Activated CD4-positive, alpha-beta T cell treated with anti-CD3 and anti-CD28 coated beads, Interleukin-2, amount 10 ng/mL, durations not matched to agents 24 days and 14 days (primary cell): ENCODE measurements at regions not wholly inside any gene's neighbourhood (a gene's known extent, or its start where the extent isn't known, plus 50 kb on each side); places are given as distances from the start of the nearest gene placed in this dataset.

Experiments
- DNase-seq: peaks from one replicate; pipeline ENCODE4 v3.0.0; 2022
- H3K27ac Mint-ChIP-seq: one replicate; pipeline ENCODE4 v1.8.0; 2022; ENCODE audit warnings: mild to moderate bottlenecking, mixed read lengths
- H3K27me3 Mint-ChIP-seq: one replicate; pipeline ENCODE4 v1.8.0; 2022; ENCODE audit warnings: mixed read lengths
- H3K36me3 Mint-ChIP-seq: one replicate; pipeline ENCODE4 v1.8.0; 2022; ENCODE audit warnings: low read depth, mild to moderate bottlenecking, mixed read lengths
- H3K4me1 Mint-ChIP-seq: one replicate; pipeline ENCODE4 v1.8.0; 2021; ENCODE audit warnings: mixed read lengths
- H3K4me3 Mint-ChIP-seq: one replicate; pipeline ENCODE4 v1.8.0; 2022; ENCODE audit warnings: mild to moderate bottlenecking, moderate library complexity, mixed read lengths
- H3K9me3 Mint-ChIP-seq: one replicate; pipeline ENCODE4 v1.8.0; 2021; ENCODE audit warnings: mixed read lengths
- intact Hi-C: fragments of 100-400 bp; cut with micrococcal nuclease; formaldehyde crosslinking; loops from one replicate; pipeline ENCODE4 v1.15.1; 2023

- no peak for DNase-seq
- no peaks in the 10 kb centered on the region for H3K27me3 Mint-ChIP-seq
- H3K9me3 Mint-ChIP-seq: peaks cover 17% of the 10 kb centered on the region
- H3K36me3 Mint-ChIP-seq: no peaks in the 10 kb centered on the region
- H3K4me3 Mint-ChIP-seq: no peak overlapping the region
- no peaks in the 10 kb centered on the region for H3K4me1 Mint-ChIP-seq
- intact Hi-C loops: no loop called here
- no peak overlapping the region for H3K27ac Mint-ChIP-seq
Observed at GRCh38 chr1:58133562-58133961, 413.0 kb downstream of the OMA1 start.

GRCh38 chr1:58123051-58123450, 423.5 kb downstream of the OMA1 start:
- peaks cover 4% of the 10 kb centered on the region for H3K4me1 Mint-ChIP-seq
- DNase-seq: no peak

GRCh38 chr1:58119971-58120370, 426.6 kb downstream of the OMA1 start:
- H3K36me3 Mint-ChIP-seq: no peaks in the 10 kb centered on the region
- peaks cover 4% of the 10 kb centered on the region for H3K4me1 Mint-ChIP-seq
- H3K27ac Mint-ChIP-seq: no peak overlapping the region
- DNase-seq: no peak
- no peak overlapping the region for H3K4me3 Mint-ChIP-seq
- no peaks in the 10 kb centered on the region for H3K9me3 Mint-ChIP-seq
- intact Hi-C loops: no loop called here
- no peaks in the 10 kb centered on the region for H3K27me3 Mint-ChIP-seq

More at GRCh38 chr1:58123051-58123450, 423.5 kb downstream of the OMA1 start:
- intact Hi-C loops: no loop called here
- Mint-ChIP-seq H3K27ac (no peak overlapping the region), H3K27me3 (no peaks in the 10 kb centered on the region), H3K36me3 (no peaks in the 10 kb centered on the region), H3K4me3 (no peak overlapping the region), H3K9me3 (no peaks in the 10 kb centered on the region)

GRCh38 chr1:58116284-58116683, 430.2 kb downstream of the OMA1 start:
- no peaks in the 10 kb centered on the region for H3K9me3 Mint-ChIP-seq
- intact Hi-C loops: no loop called here
- H3K27me3 Mint-ChIP-seq: no peaks in the 10 kb centered on the region
- H3K4me1 Mint-ChIP-seq: peaks cover 4% of the 10 kb centered on the region
- H3K4me3 Mint-ChIP-seq: no peak overlapping the region
- H3K36me3 Mint-ChIP-seq: no peaks in the 10 kb centered on the region
- no peak overlapping the region for H3K27ac Mint-ChIP-seq
- no peak for DNase-seq

GRCh38 chr1:58109646-58110200, 436.8 kb downstream of the OMA1 start:
- Mint-ChIP-seq H3K36me3 (no peaks in the 10 kb centered on the region), H3K4me3 (no peak overlapping the region), H3K9me3 (no peaks in the 10 kb centered on the region), H3K27me3 (peaks cover 3% of the 10 kb centered on the region), H3K4me1 (no peaks in the 10 kb centered on the region), H3K27ac (no peak overlapping the region)
- intact Hi-C loops: no loop called here
- no peak for DNase-seq

GRCh38 chr1:58108783-58109182, 437.7 kb downstream of the OMA1 start:
- intact Hi-C loops: no loop called here
- no peaks in the 10 kb centered on the region for H3K9me3 Mint-ChIP-seq
- no peak overlapping the region for H3K27ac Mint-ChIP-seq
- H3K36me3 Mint-ChIP-seq: no peaks in the 10 kb centered on the region
- no peaks in the 10 kb centered on the region for H3K4me1 Mint-ChIP-seq
- no peak for DNase-seq
- peaks cover 3% of the 10 kb centered on the region for H3K27me3 Mint-ChIP-seq
- H3K4me3 Mint-ChIP-seq: no peak overlapping the region

- Mint-ChIP-seq H3K36me3 (no peaks in the 10 kb centered on the region), H3K27ac (no peak overlapping the region), H3K27me3 (peaks cover 3% of the 10 kb centered on the region), H3K4me1 (no peaks in the 10 kb centered on the region), H3K9me3 (no peaks in the 10 kb centered on the region), H3K4me3 (no peak overlapping the region)
- intact Hi-C loops: no loop called here
- DNase-seq: no peak
Observed at GRCh38 chr1:58107943-58108342, 438.6 kb downstream of the OMA1 start.

GRCh38 chr1:58104960-58105359, 441.6 kb downstream of the OMA1 start:
- intact Hi-C loops: no loop called here
- Mint-ChIP-seq H3K27me3 (no peaks in the 10 kb centered on the region), H3K9me3 (no peaks in the 10 kb centered on the region), H3K27ac (no peak overlapping the region), H3K36me3 (no peaks in the 10 kb centered on the region), H3K4me1 (no peaks in the 10 kb centered on the region), H3K4me3 (no peak overlapping the region)
- DNase-seq: no peak

GRCh38 chr1:58096714-58097113, 449.8 kb downstream of the OMA1 start:
- no peaks in the 10 kb centered on the region for H3K9me3 Mint-ChIP-seq
- no peaks in the 10 kb centered on the region for H3K36me3 Mint-ChIP-seq
- no peak overlapping the region for H3K27ac Mint-ChIP-seq
- no peak for DNase-seq
- H3K27me3 Mint-ChIP-seq: no peaks in the 10 kb centered on the region
- H3K4me3 Mint-ChIP-seq: no peak overlapping the region
- no peaks in the 10 kb centered on the region for H3K4me1 Mint-ChIP-seq
- intact Hi-C loops: no loop called here

GRCh38 chr1:58095183-58095582, 451.3 kb downstream of the OMA1 start:
- H3K4me3 Mint-ChIP-seq: no peak overlapping the region
- no peaks in the 10 kb centered on the region for H3K4me1 Mint-ChIP-seq
- DNase-seq: no peak

GRCh38 chr1:58094221-58094620, 452.3 kb downstream of the OMA1 start:
- Mint-ChIP-seq H3K9me3 (no peaks in the 10 kb centered on the region), H3K36me3 (no peaks in the 10 kb centered on the region)
- intact Hi-C loops: no loop called here

More at GRCh38 chr1:58095183-58095582, 451.3 kb downstream of the OMA1 start:
- H3K9me3 Mint-ChIP-seq: no peaks in the 10 kb centered on the region
- peaks cover 2% of the 10 kb centered on the region for H3K27me3 Mint-ChIP-seq
- H3K36me3 Mint-ChIP-seq: no peaks in the 10 kb centered on the region
- intact Hi-C loops: no loop called here
- H3K27ac Mint-ChIP-seq: no peak overlapping the region

GRCh38 chr1:58090640-58091039, 455.9 kb downstream of the OMA1 start:
- H3K36me3 Mint-ChIP-seq: no peaks in the 10 kb centered on the region

More at GRCh38 chr1:58094221-58094620, 452.3 kb downstream of the OMA1 start:
- no peak overlapping the region for H3K4me3 Mint-ChIP-seq
- H3K4me1 Mint-ChIP-seq: no peaks in the 10 kb centered on the region
- no peak overlapping the region for H3K27ac Mint-ChIP-seq
- peaks cover 4% of the 10 kb centered on the region for H3K27me3 Mint-ChIP-seq
- no peak for DNase-seq

GRCh38 chr1:58089898-58090534, 456.5 kb downstream of the OMA1 start:
- Mint-ChIP-seq H3K27me3 (peaks cover 4% of the 10 kb centered on the region), H3K36me3 (no peaks in the 10 kb centered on the region), H3K4me1 (no peaks in the 10 kb centered on the region), H3K27ac (no peak overlapping the region), H3K9me3 (no peaks in the 10 kb centered on the region), H3K4me3 (no peak overlapping the region)
- DNase-seq: no peak
- intact Hi-C loops: no loop called here

More at GRCh38 chr1:58090640-58091039, 455.9 kb downstream of the OMA1 start:
- no peaks in the 10 kb centered on the region for H3K9me3 Mint-ChIP-seq
- no peak overlapping the region for H3K27ac Mint-ChIP-seq
- no peaks in the 10 kb centered on the region for H3K4me1 Mint-ChIP-seq
- H3K27me3 Mint-ChIP-seq: peaks cover 4% of the 10 kb centered on the region
- H3K4me3 Mint-ChIP-seq: no peak overlapping the region
- intact Hi-C loops: no loop called here
- DNase-seq: no peak

GRCh38 chr1:58084266-58084665, 462.3 kb downstream of the OMA1 start:
- no peak for DNase-seq
- Mint-ChIP-seq H3K27me3 (no peaks in the 10 kb centered on the region), H3K4me3 (no peak overlapping the region), H3K36me3 (no peaks in the 10 kb centered on the region), H3K4me1 (no peaks in the 10 kb centered on the region), H3K9me3 (no peaks in the 10 kb centered on the region), H3K27ac (no peak overlapping the region)
- intact Hi-C loops: no loop called here

- no peaks in the 10 kb centered on the region for H3K27me3 Mint-ChIP-seq
- H3K36me3 Mint-ChIP-seq: no peaks in the 10 kb centered on the region
- H3K27ac Mint-ChIP-seq: no peak overlapping the region
- intact Hi-C loops: no loop called here
- H3K9me3 Mint-ChIP-seq: no peaks in the 10 kb centered on the region
- no peak overlapping the region for H3K4me3 Mint-ChIP-seq
- DNase-seq: no peak
- no peaks in the 10 kb centered on the region for H3K4me1 Mint-ChIP-seq
Observed at GRCh38 chr1:58082596-58082995, 463.9 kb downstream of the OMA1 start.
